Adrenal gland (tissue), 9 donors: ENCODE measurements at regions not wholly inside any gene's neighbourhood (a gene's known extent, or its start where the extent isn't known, plus 50 kb on each side); places are given as distances from the start of the nearest gene placed in this dataset.

Experiments used
- DNase-seq, 7 donors: peaks; one replicate each; pipeline ENCODE4 v3.0.0-alpha.2; 2019 to 2020
- H3K27ac ChIP-seq, 5 donors: fragments of 200-600 bp; sonication (generic) in 4 of 5; 1 replicate in 3 of 5; 2 replicates in 2 of 5; pipeline versions ENCODE4 v1.5.1 to v1.8.0; 2016 to 2020; ENCODE audit warnings: mild to moderate bottlenecking in 1 of 5
- H3K27me3 ChIP-seq: fragments of 200-600 bp; 2 replicates; pipeline ENCODE4 v1.8.0; 2021
- H3K36me3 ChIP-seq, 2 donors: fragments of 200-600 bp; replicated peaks in 1 of 2; 1 replicate in 1 of 2; 2 replicates in 1 of 2; pipeline versions ENCODE4 v1.5.1 to v1.8.0; 2018 to 2022
- H3K4me1 ChIP-seq, 2 donors: fragments of 200-600 bp; replicated peaks in 1 of 2; 1 replicate in 1 of 2; 2 replicates in 1 of 2; pipeline versions ENCODE4 v1.5.1 to v1.8.0; 2018 to 2021
- H3K4me3 ChIP-seq, 4 donors: fragments of 200-600 bp; sonication (generic) in 3 of 4; one replicate each; pipeline ENCODE4 v1.5.1; 2016 to 2018
- H3K9me3 ChIP-seq, 3 donors: fragments of 200-600 bp; sonication (generic) in 1 of 3; replicated peaks in 1 of 3; 1 replicate in 2 of 3; 2 replicates in 1 of 3; pipeline versions ENCODE4 v1.5.1 to v1.8.0; 2016 to 2021
- CTCF ChIP-seq, 6 experiments: fragments of 450-650 bp in 4 of 6; fragments of 200-600 bp in 2 of 6; sonication (generic) in 1 of 6; IDR thresholded peaks; 1 replicate in 5 of 6; 2 replicates in 1 of 6; pipeline versions ENCODE4 v1.5.1 to v1.8.0; 2016 to 2021; ENCODE audit warnings: antibody characterized with exemption in 6 of 6, mild to moderate bottlenecking in 2 of 6, moderate library complexity in 1 of 6
- POLR2A ChIP-seq, 2 donors: fragments of 450-650 bp; IDR thresholded peaks; one replicate each; pipeline ENCODE4 v1.6.1; 2017; ENCODE audit warnings: antibody characterized with exemption in 2 of 2, mild to moderate bottlenecking in 2 of 2, moderate library complexity in 1 of 2
- WGBS, 4 donors: extraction: QIAGEN DNeasy Blood & Tissue Kit in 2 of 4; methylation state at CpG; one replicate each; pipeline versions ENCODE4 v1.1.5 to v1.1.7; 2013 to 2017; 5-methylcytosine and 5-hydroxymethylcytosine counted together
- intact Hi-C, 2 donors: fragments of 100-400 bp; cut with DNase I; formaldehyde crosslinking; loops; one replicate each; pipeline versions ENCODE4 v1.14.1 to v1.15.0; 2022 to 2023
- donor health status: healthy with polysubstance abuse.
- donor health status: Bipolar disorder and iron deficiency.
- donor health status: DM: yes; HTN: yes; CAD: no.
- donor health status: DM: no; HTN: no; CAD: no.
- donor health status: DM: no; HTN: no; CAD: no.

- intact Hi-C loops, result no loop called here
- Histone ChIP-seq H3K27me3 (no peaks in the 10 kb centered on the region), H3K4me3 (no peak overlapping the region), H3K4me1 (no peaks in the 10 kb centered on the region), H3K27ac (no peak overlapping the region), H3K9me3 (no peaks in the 10 kb centered on the region), H3K36me3 (no peaks in the 10 kb centered on the region)
- TF ChIP-seq CTCF (IDR thresholded peaks at IDR 0.05), result no peak
- no peak for TF ChIP-seq POLR2A (IDR thresholded peaks at IDR 0.05)
- DNase-seq, result no peak
- 0 to 79% (median 33%) methylated on average over 1 of the region's 1 CpG for WGBS, 4 donors
Measured at GRCh38 chr2:80786584-80786983, 482.0 kb upstream of the LRRTM1 start.

GRCh38 chr2:80778704-80779103, 474.2 kb upstream of the LRRTM1 start:
- TF ChIP-seq CTCF (IDR thresholded peaks at IDR 0.05), result no peak
- no peak for TF ChIP-seq POLR2A (IDR thresholded peaks at IDR 0.05)
- intact Hi-C loops, result no loop called here
- DNase-seq, result no peak
- no peaks in the 10 kb centered on the region for H3K9me3 ChIP-seq
- no peak overlapping the region for H3K4me3 ChIP-seq
- H3K36me3 ChIP-seq, result no peaks in the 10 kb centered on the region
- H3K27ac ChIP-seq, result no peak overlapping the region
- no peaks in the 10 kb centered on the region for H3K27me3 ChIP-seq
- no peaks in the 10 kb centered on the region for H3K4me1 ChIP-seq

GRCh38 chr2:80748592-80748991, 444.0 kb upstream of the LRRTM1 start:
- DNase-seq, result no peak
- no peaks in the 10 kb centered on the region for H3K36me3 ChIP-seq
- intact Hi-C loops, result no loop called here

GRCh38 chr2:80737047-80737446, 432.5 kb upstream of the LRRTM1 start:
- H3K4me3 ChIP-seq, result no peak overlapping the region
- H3K4me1 ChIP-seq, result no peaks in the 10 kb centered on the region
- H3K27ac ChIP-seq, result no peak overlapping the region
- H3K27me3 ChIP-seq, result no peaks in the 10 kb centered on the region
- no peak for TF ChIP-seq CTCF (IDR thresholded peaks at IDR 0.05)
- no peak for TF ChIP-seq POLR2A (IDR thresholded peaks at IDR 0.05)
- no peaks in the 10 kb centered on the region for H3K36me3 ChIP-seq
- DNase-seq, result no peak
- WGBS, 4 donors, result 71 to 84% (median 78%) methylated on average over 3 of the region's 3 CpGs
- no peaks in the 10 kb centered on the region for H3K9me3 ChIP-seq
- intact Hi-C loops, result no loop called here

More at GRCh38 chr2:80748592-80748991, 444.0 kb upstream of the LRRTM1 start:
- Histone ChIP-seq H3K9me3 (no peaks in the 10 kb centered on the region), H3K4me1 (no peaks in the 10 kb centered on the region), H3K4me3 (no peak overlapping the region), H3K27ac (no peak overlapping the region), H3K27me3 (no peaks in the 10 kb centered on the region)
- TF ChIP-seq POLR2A (IDR thresholded peaks at IDR 0.05) (no peak), CTCF (IDR thresholded peaks at IDR 0.05) (no peak)
